Stimulated activated CD8-positive, alpha-beta memory T cell treated with anti-CD3 and anti-CD28 coated beads, Interleukin-15, amount 100 ng/mL, for 24 hours (primary cell): ENCODE measurements at regions not wholly inside any gene's neighbourhood (a gene's known extent, or its start where the extent isn't known, plus 50 kb on each side); places are given as distances from the start of the nearest gene placed in this dataset.
"Not testable (repeated sequence)": the region's sequence is repeated elsewhere in the genome, so short reads cannot be mapped to it uniquely, and the experiment has no call there.

ENCODE experiments used
- DNase-seq: peaks from one replicate; pipeline ENCODE4 v3.0.0-alpha.2; 2020; ENCODE audit warnings: low read depth

DNA sequence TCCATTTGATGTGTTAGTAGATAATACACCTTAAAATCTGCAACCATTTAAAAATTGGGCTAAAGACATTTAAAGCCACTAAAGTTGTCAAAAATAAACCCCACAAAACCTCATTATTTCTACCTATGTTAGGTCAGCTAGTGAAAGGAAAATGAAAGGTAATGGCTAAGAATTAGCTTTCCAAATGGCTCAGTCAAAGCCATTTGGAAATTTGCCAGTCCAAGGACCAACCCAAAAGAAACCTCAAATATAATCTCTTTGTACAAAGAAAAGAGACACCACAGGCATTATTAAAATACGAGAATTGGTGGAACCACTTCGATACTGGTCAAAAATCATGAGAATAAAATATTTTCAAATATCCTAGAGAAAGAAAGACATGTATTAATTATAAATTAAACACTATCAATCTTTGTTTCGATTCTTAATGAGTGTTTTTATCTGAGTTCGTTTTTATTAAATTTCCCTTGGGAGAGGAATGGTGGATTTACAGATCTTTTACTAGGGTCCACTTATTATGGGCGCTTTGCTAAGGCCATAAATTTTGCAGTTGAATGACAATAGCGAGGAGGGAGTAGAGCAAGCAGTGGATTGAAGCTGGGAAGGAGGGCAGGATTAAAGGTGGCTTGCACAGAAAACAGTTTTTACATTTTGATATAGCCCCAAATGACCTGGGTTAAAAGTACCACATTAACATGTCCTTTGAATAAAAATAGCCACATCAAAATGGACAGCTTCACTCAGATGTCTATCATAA lies 116.8 kb upstream of the SHB start:
- DNase-seq = no peak

DNA sequence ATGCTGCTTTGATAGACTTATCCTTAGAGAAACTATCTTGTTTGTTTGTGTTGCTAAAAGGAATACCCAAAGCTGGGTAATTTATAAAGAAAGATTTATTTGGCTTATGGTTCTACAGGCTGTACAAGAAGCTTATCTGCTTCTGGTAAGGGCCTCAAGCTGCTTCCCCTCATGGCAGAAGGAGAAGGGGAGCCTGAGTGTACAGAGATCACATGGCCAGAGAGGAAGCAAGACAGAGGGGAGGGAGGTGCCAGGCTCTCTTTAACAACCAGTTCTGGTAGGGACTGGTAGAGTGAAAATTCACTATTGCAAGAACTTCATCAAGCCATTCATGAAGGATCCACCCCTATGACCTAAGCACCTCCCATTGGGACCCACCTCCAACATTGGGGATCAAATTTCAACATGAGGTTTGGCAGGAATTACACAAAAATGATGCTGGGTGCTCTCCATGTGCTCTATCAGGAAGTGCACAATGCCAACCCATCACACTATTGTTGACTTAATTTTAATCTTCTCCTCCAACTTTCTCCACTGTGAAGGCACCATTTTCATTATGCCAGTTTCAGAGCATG lies 115.1 kb upstream of the SHB start:
- no peak for DNase-seq

DNA sequence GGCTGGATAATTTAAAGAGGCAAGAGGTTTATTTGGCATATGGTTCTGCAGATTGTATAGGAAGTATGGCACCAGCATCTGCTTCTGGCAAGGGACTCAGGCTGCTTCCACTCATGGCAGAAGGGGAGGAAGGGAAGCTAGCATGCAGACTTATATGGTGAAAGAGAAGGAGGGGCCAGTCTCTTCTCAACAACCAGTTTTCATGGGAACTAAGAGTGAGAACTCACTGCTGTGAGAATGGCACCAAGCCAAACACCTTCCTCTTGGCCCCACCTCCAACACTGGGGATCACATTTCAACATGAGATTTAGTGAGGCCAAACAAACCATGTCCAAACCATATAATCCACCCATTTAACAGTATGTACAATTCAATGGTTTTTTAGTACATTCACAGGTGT lies 113.3 kb upstream of the SHB start:
- DNase-seq = no peak

DNA sequence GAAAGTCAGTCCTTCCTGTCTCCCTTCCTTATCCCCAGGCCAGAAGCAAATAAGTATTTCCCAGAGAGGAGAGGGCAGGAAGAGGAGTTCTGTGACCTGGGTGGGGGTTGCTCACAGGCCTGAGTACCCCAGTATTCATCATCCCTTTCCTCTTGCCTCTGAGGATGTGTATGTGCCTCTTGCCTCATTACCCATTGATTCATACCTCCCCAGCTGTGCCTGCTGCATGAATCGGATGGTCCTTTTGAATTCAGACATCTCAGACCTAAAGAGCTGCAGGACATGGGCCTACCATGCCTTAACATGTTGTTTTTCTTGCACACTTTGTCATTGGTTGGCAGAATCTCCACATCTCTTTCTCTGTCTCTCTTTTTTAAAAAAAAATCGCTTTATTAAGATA lies 112.8 kb upstream of the SHB start:
- no peak for DNase-seq

DNA sequence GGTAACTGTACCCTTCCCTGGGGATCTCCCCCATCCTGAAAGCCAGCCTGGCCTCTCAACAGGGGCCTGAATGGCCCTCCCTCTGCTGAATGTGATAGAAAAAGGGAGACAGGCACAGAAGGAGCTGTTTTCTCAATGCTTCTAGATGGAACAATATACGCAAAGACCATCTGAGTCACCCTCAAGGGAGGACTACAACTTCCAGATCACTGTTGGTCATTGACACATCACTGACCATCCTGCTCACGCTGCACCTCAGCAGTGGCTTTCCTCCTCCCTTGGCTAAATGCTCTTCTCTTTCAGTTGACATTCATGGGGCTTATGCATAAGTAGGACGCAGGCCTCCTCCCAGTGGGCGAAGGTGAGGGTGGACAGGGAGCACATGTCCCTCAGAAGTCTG lies 112.2 kb upstream of the SHB start:
- DNase-seq = no peak

DNA sequence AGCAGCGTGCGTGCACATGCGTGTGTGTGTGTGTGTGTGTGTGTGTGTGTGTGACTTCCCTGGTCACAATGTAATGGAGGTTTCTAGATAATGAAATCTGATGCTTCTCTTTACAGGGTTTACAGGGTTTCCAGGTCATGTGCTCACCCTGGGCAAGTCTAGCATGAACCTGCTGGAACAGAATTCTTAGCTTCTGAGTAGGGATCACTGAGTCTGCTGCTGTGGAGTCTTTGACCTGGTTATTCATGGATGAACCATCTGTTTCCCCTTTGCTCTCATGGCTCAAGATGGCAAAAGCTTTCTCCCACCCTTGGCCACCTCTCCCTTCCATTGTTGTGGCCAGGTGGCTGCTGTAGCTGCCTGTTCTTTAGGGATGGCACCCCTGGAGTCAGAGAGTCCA lies 111.6 kb upstream of the SHB start:
- no peak for DNase-seq

DNA sequence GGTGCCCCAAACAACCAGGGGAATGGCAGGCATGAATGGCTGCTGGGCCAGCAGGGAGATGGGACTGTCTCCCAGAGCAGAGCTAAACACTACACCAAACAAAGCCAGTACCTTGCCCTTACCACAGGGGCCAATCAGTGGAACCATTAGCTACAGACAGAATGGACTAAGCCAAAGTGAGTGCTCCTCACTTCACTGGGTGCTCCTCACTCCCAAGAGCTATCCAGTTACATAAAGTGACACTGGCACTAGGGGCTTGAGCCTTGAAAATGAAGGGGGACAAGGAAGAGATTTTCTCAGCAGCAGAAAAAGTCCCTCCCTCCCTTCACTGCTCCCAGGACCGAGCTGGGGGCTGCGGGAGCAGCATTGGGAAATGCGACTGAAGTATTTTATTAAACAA lies 110.9 kb upstream of the SHB start:
- no peak for DNase-seq

DNA sequence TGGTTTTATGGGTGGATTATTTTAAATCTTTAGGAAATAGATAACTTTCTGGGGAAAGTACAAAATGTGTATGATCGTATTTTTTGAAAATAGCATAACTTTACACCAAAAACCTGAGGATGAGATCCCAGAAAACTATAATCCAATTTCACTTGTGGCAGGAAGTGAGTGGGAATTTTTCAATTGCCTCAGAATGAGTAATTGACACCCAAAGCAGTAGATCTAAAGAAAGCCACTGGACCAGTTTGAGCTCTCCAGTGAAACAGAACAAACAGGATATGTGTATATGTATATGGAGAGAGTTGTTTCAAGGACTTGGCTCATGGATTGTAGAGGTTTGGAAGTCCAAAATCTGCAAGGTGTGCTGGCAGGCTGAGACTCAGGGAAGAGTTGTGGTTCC lies 109.2 kb upstream of the SHB start:
- DNase-seq = no peak

DNA sequence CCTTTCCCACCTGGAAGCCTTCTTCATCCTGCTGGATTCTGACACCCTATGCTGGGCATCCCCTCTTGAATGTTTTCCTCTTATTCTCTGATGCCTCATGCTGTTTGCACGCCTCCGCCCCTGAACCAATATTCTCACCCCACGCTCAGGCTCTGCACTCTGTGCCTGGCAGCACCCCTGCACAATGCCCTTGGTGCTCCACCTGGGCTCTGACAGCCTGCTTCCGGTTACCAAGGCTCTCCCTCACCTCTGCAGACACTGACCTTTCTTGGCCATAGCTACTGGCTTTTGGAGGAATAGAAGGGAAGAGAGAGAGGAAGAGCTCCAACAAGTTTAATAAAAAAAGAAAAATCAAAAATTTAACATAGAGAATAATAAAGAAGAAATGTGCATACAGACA lies 108.7 kb upstream of the SHB start:
- DNase-seq = no peak

DNA sequence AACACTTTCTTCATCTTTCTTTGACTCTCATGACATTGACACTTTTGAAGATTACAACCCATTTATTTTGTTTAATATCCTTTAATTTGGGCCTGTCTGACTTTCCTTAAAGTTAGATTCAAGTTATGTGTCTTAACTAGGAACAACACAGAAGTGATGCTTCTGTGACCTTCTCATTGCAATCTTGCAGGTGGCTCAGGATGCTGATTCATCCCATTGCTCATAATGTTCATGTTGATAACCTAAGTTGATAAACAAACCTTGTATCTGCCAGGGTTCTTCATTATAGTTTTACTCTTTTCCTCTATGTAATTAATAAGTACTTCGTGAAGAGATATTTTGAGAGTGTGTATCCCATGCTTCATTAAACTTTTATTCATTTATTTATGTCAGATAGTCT lies 107.2 kb upstream of the SHB start:
- DNase-seq = no peak

DNA sequence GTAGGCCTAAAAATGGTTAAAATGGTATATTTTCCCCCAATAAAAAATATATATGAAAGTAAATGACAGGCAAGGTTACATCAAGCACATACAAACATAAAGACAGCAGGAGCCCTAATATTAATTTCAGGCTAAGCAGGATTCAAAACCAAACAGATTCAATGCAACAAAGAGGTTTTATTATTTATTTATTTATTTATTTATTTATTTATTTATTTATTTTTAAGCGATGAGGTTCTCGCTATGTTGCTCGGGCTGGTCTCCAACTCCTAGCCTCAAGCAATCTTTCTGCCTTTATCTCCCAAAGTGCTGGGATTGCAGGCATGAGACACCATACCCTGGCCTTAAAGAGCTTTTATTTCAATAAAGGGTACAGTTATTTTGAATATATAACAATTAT lies 106.4 kb upstream of the SHB start:
- DNase-seq = no peak

DNA sequence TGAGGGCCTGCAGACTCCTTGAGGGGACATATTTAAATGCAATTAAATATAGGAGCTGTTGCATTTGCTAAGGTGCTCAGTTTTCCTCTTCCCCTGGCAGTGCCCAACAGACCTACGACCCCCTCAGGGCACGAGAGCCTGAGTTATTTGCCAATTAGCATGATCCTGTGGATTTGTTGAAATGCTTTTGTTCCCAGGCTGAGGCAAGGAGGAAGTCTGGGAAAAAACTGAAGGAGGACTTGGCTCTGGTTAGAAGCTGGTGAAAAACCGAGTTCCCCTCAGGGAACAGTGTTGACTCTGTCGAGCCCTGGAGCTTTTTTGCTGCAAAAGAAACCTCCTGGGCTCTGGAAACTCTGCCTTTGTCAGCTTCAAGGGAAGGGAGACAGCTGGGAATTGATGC lies 103.6 kb upstream of the SHB start:
- no peak for DNase-seq

DNA sequence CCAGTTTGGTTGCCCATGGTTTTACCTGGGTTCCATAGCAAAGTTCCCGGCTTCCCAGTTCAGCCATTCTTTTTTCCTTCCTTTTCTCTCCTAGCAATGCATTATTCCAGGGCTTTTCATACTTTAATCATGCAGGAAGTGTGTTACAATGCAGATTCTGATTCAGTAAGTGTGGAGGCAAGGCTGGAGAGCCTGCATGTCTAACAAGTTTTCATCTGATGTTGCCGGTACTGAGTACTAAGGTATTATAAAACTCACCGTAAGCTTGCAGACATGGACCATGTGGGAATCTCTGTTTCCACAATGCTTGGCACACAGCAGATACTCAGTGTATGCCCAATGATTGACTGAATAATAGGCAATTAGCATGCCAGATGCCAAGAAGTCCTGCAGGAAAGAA lies 102.9 kb upstream of the SHB start:
- DNase-seq = no peak

DNA sequence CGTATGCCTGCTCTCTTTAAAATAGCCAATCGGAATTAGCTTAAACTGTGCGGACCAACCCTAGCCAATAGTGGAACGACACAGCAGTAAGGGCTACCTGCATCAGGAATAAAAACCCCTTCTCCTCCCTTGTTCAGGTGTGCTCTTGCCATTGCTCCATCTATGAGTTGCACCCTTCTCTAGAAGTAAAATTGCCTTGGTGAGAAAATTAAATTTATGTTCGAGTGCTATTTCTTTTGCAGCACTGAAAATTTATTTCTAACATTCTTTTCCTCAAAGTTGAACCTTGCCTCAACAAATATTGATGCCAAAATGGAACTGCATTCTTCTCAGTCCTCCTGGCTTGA lies 102.5 kb upstream of the SHB start:
- no peak for DNase-seq

DNA sequence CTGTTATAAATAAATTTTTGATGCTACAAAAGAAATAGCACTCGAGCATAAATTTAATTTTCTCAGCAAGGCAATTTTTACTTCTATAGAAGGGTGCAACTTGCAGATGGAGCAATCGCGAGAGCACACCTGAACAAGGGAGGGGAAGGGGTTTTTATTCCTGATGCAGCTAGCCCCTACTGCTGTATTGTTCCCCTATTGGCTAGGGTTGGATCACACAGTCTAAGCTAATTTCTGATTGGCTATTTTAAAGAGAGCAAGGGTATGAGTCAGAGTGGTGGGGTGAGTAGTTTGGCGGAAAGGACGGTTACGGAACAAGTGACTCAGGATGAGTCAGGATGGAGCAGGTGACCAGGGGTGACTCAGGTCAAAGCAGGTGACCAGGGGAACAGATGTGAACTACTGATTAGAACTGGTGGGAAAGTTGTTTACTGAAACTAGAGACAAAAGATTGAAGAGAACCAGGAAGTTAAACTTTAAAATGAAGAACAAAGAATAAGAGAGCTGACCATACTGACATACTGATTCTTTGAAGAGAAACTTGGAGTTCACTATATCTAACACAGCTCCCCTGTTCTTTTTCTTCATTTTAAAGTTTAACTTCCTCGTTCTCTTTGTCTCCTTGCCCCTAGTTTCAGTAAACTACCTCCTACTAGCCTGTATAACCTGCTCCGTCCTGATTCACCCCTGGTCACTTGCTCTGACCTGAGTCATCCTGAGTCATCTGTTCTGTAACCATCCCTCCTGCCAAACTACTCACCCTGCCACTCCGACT lies 101.9 kb upstream of the SHB start:
- not testable (repeated sequence) for DNase-seq

DNA sequence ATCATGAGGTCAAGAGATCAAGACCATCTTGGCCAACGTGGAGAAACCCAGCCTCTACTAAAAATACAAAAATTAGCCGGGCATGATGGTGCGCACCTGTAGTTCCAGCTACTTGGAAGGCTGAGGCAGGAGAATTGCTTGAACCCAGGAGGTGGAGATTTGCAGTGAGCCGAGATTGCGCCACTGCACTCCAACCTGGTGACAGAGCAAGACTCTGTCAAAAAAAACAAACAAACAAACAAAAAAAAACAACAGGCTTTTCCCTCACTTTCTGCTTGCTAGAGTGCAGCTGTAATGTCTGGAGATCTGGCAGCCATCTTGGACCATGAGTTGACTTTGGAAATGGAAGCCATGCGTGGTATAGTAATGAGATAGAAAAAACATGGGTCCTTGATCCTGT lies 101.1 kb upstream of the SHB start:
- DNase-seq = not testable (repeated sequence)

DNA sequence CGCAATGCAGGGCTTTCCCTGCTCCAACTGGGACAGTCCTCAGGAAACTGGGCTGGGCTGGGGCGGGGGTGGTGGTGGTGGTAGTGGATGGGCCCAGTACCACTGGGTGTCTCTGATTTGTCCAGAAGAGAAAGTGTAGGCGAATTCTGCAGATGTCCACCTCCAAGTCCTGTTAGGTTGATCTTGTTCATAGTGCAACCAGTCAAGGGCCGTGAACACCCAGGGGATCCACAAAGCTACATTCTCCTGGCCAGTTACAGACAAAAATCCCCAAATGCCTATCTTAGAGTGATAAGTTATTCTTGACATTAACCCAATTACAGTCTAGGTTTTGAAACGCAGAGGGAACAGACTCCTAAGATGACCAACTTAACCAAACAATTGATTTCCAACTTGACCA lies 97.5 kb upstream of the SHB start:
- DNase-seq = no peak

DNA sequence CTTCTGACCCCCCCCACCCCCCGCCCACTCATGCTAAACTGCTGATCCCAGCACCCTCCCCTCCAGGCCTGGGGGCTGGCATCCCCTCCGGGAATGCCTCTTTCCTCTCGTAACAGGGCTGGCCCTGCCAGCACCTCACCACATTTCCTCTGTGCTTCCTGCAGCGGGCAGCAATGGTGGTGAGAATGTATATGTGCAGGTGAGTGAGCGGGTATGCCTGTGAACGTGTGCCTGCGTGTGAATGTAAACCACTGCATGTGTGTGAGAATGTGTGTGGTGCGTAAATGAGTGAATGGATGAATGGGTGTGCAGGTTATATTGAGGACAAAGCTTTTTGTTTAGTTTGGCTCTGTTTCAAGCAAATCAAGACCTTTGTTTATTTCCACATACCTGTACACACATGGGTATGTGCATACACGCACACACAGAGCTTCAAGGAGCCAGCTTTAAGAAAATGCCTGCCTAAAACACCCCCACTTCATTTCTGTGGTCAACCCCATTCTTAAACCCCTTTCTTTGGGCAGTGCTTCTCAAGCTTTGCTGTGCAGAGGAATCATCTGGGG lies 95.7 kb upstream of the SHB start:
- DNase-seq = no peak

DNA sequence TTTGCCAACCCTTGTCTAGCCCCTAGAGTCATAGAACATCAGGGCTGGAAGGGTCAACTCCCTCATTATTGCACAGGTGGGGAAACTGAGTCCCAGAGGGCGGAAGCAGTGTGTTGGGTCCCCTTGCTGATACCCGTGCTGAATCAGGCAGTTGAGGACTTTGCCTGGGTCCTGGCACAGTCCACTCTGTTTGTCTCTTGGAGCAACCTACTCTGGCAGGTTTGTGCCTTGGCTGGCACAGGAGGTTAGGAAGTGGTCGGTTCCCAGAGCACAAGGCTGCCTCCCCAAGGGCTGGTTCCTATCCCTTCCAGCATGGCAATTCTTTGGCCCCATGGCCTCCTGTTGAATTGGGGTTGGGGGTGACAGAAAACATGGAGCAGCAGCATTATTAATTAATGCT lies 94.5 kb upstream of the SHB start:
- no peak for DNase-seq

DNA sequence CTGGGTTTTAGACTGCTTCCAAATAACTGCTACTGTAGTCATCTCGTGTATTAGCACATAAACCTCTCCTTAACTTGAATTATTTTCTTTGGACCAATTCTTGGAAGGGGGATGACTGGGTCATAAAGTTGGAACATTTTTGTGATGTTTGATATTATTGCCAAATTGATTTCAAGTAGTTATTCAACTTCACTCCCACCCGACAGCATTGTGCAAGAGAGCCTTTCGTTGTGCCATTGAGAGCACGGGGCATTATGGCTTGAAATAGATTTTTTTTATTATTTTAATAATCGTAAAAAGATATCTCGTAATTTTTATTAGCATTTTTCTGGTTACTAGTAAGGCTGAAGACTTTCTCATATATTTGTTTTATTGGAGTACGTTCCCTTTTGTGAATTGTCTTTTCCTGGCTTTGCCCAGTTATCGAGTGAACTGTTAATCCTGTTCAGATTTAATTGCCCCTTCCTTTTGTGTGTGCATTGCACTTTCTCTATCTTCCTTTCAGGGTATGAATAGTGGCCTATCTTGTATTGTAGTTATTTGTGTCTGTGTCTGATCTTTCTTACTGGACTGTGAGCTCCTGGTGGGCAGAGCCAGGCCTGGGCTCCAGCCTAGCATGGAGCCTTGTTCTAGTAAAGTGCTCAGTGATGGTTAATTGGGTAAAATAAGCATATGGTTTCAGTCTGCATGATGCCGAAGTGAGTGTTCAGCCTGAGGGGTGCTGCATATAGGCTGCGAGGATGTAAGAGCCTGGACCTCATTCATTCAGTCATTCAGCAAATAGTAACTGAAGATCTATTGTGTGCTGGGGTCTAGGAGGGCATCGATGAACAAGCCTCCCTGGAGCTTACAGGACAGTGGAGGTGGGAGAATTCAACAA lies 93.5 kb upstream of the SHB start:
- no peak for DNase-seq

DNA sequence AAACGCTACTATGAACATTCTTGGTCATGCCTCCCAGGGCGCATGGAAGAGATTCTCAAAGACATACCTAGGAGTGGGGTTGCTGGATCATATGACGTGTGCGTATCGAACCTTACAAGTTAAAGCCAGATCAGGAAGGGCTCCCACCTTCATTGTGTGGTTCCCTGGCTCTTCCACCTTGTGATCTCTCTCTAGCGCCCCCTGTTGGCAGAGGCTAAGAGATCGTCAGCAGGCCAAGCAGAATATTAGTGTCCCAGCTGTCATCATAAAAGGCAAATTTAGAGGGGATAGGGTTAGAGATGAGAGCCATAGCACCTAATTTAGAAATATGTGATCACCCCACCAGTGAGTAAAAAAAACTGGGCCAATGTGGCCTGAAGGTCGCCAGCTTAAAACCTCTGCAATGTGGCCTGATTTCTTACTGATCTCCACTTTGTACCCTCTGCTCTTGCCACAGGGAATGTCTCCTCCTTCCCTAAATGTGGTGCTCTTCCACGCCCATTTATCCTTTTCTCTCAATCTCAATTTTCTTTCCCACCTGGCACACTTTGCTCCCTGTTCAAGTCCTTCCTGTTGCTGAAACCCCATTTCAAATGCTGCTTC lies 91.7 kb upstream of the SHB start:
- peak; percentile 27 for DNase-seq

DNA sequence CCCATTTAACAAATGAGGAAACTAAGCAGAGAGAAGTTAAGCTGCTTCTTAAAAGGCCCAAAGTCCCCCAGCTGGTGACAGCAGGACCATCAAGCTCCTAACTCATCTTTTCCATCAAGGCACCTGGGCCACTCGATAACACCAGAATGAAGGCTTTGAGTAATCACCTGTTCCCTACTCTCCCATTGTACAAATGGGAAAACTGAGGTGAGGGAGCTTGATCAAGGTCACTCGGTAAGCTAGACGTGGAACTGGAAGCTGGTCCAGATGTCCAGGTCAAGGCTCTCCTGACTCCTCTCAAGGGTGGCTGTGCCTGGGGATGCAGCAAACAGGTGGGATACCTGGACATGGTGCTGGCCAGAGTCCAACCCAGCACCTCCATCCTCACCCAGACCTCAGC lies 90.6 kb upstream of the SHB start:
- no peak for DNase-seq
